HL-60/S4 treated with retinoic acid at 250 ng/mL for 4 days and 3 days (cell line): ENCODE measurements at regions not wholly inside any gene's neighbourhood (a gene's known extent, or its start where the extent isn't known, plus 50 kb on each side); places are given as distances from the start of the nearest gene placed in this dataset.
"Not testable (repeated sequence)": the region's sequence is repeated elsewhere in the genome, so short reads cannot be mapped to it uniquely, and the experiment has no call there.

ENCODE experiments used
- in situ Hi-C: fragments of 300-500 bp; cut with MboI; formaldehyde crosslinking; loops from 2 replicates; pipeline ENCODE4 v1.7.0; 2022; ENCODE audit warnings: low sequenced_read_pairs

DNA sequence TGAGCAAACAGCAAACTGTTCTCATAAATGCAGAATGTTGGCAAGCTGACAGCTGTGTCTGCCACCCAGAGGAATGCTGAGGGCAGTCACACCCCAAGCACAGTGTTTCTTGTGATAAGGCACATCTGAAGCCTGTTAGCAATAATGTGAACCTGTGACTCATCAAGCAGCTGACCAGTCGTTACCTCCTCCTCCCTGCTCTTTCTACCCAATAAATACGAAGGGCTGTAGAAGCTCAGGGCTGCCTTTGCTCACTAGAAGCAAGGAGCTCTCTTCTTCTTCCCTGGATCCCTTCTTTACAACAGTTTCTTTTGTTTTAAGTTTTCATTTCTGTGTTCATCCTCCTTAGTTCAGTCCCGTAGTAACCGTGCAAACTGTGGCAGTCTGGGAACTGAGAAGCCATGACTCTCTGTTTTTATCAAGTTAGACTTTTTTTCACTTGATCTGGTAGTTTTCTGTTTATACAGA is 160.3 kb upstream of the ZNF184 start:
- in situ Hi-C loops = not testable (repeated sequence)

DNA sequence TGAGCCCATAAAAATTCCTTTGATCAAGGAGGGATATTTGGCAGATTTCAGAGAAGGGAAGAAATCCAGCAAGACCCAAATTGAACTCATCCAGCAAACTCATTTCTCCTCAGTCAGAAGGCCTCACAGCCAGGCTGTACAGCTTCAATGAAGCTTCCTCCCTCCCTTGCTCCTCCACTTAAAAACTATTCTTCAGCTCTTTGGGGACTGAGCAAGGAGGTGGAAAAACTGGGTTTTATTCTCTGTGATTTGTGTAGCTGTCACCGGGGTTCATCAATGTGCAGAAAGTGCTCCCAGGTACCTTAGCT is 158.7 kb upstream of the ZNF184 start:
- in situ Hi-C loops = no loop called here

DNA sequence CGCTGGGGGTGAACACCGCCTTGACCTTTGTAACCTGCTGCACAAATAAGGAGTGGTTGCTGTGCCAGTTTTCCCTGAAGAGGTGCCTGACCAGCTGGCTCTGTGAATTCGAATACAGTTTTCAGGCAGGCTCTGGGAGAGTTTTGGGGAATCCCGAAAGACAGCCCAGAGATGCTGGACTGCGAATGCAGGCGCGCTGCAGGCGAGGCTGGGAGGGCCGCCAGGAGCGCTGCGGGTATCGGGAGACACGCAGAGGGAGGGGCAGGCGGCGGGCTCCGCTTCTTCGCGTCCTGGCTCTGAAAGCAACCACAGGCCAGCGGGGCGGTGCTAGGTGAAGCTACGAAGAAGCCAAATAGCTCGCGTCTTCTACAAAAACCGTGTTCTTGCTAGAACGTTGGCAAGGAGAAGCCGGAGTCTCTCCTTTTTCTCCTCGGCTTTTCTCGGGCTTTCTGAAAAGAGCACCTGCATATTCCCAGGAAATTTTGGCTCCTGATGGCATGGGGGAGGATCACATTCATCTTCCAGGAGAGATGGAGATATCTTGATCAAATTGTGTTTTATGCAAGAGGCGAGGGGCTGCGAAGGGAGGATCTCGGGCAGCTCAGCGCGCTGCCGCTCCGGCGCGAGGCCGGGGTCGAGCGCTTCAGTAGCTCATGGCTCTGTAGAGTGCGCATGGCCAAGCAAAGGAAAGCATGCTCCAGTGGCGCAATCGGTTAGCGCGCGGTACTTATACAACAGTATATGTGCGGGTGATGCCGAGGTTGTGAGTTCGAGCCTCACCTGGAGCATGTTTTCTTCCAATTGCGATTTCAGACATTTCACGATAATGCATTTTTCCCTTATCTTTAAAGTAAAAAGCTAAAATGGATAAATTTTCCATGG is 158.1 kb upstream of the ZNF184 start:
- in situ Hi-C loops = no loop called here

GRCh38 chr6:27624694-27625262 is 151.9 kb upstream of the ZNF184 start:
- in situ Hi-C loops = no loop called here

- in situ Hi-C loops = no loop called here
Observed at GRCh38 chr6:27623103-27623502, 150.2 kb upstream of the ZNF184 start.

DNA sequence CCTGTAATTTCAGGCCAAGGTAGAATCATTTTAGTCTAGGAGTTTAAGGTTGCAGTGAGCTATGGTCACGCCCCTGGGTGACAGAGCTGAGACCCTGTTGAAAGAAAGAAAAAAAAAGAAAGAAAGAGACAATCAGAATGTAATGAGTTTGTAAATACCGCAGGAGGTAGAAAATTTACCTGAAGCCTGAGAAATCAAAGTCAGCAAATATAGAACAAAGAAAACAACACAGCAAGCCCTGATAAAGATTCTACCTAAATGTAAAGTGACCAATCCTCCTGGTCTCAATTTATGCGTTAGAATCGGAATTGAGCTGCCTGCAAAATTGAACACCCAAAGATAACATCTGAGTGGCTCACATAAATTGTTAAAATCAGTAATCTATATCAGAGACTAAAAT is 146.5 kb upstream of the ZNF184 start:
- in situ Hi-C loops = no loop called here

- in situ Hi-C loops = no loop called here
Observed at GRCh38 chr6:27617700-27618689, 145.1 kb upstream of the ZNF184 start.

DNA sequence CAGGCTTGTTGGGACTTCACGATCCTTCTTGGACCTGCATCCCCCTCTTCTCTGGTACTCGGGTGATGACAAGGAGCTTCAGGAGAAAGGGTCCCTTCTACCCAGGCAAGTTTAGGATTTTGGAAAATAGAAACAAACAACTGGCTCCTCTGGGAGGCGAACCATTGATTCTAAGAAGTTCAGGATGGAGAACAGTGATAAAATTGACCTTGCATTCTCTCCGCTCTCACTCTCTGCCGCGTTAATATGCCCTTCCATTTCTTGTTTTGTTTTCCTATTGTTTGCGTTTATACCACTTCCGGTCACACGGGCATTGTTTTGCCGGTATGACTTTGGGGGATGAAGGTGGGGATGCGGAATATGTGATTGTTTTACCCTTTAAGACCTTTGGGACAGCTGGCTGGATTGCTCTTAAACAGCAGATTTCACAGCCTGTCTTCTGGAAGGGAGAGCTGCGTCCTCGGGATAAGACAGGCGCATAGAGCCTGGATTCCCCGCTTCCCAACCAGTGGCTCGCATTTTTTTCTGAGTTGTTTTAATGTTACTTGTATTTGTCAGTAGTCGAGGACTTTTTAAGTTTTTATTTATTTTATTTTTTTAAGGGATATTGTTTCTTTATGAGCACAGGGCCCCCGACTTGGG is 144.3 kb upstream of the ZNF184 start:
- in situ Hi-C loops = no loop called here

GRCh38 chr6:27616328-27617045 is 143.6 kb upstream of the ZNF184 start:
- in situ Hi-C loops = no loop called here

GRCh38 chr6:27611451-27611850 is 138.5 kb upstream of the ZNF184 start:
- in situ Hi-C loops = no loop called here

GRCh38 chr6:27608916-27609883 is 136.3 kb upstream of the ZNF184 start:
- in situ Hi-C loops = no loop called here

GRCh38 chr6:27605401-27606342 is 132.8 kb upstream of the ZNF184 start:
- in situ Hi-C loops = no loop called here

DNA sequence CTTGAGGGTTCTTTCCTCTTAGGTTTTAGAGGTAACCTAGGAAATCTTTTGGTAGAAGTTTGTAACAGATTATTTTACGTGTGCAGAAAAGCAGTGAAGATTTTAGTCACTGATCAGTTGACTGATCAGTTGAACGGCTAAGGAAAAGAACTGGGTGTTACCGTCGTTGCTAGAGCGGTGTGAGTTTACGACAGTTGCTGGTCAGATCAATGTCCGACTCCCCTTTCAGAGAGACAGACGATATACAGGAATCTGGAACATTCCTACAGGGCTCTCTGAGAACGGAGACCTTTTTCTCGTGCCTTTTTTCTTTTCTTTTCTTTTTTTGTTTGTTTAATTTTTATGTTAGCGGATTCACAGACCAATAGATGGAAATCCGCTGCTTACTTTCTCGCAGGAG is 132.1 kb upstream of the ZNF184 start:
- in situ Hi-C loops = no loop called here

GRCh38 chr6:27601668-27602254 is 128.9 kb upstream of the ZNF184 start:
- in situ Hi-C loops = no loop called here

DNA sequence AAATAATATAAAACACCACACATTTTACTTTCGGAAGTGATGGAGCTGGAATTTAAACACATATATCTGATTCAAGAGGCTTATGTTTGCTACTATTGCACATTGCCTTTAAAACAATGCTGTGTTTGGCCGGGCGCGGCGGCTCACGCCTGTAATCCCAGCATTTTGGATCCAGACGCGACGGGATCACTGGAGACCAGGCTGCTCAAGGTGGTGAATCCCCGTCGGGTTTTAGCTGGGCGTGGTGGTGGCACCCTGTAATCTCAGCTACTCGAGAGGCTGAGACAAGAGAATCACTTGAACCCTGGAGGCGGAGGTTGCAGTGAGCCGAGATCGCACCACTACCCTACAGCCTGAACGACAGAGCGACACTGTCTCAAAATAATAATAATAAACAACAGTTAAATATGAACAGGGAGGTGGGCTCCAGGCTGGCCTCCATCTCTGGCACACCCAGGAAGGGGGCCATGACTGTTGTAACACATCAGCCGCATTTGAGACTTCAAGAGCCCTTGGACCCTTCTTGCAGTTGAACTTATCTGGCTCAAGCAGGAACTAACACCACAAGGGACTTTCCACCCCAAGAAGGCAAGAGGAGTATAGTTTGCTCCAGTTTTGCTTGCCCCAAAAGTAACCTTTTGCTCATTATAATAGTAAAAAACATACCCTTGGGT is 127.1 kb upstream of the ZNF184 start:
- in situ Hi-C loops = no loop called here

DNA sequence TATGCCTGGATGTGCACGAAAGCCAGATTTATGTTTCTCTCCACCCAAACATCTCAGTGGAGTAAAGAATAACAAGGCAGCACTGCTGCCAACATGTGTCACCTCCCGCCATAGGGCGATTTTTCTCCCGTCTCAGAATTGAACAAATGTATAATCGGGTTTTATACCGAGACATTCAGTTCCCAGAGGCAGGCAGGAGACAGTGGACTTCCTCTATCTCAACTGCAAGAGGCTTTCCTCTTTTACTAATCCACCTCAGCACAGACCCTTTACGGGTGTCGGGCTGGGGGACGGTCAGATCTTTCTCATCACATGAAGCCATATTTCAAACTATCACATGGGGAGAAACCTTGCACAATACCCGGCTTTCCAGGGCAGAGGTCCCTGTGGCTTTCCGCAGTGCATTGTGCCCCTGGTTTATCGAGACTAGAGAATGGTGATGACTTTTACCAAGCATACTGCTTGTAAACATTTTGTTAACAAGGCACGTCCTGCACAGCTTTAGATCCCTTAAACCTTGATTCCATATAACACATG is 124.2 kb upstream of the ZNF184 start:
- in situ Hi-C loops = not testable (repeated sequence)

DNA sequence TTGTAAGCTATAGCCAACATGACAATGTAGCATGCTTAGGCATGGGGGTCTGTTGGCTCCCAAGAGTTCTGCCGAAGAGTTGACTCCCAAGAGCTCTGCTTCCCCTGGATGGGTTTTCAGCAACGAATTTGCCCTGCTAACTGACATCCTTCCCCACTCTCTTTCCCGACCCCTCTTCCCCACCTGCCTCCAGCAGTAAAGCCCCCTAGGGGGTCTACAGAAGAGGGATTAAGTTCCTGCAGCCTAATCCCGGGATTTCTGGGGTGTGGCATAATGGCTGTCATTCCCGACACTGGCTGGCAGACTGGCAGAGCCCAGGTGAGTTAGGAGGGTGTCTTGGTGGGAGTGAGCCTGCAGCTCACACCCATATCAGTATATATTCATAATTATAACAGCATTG is 121.0 kb upstream of the ZNF184 start:
- in situ Hi-C loops = no loop called here
